HepG2 (cell line): ENCODE measurements at regions not wholly inside any gene's neighbourhood (a gene's known extent, or its start where the extent isn't known, plus 50 kb on each side); places are given as distances from the start of the nearest gene placed in this dataset.

Source experiments
- AKAP8 ChIP-seq: sonication (generic); formaldehyde crosslinking; IDR thresholded peaks from 2 replicates; pipeline ENCODE4 v1.5.1; 2020; ENCODE audit warnings: mild to moderate bottlenecking, missing genetic modification reagents
- FOXA3 ChIP-seq: IDR thresholded peaks from 2 replicates; pipeline ENCODE4 v1.6.1; 2016; ENCODE audit warnings: missing genetic modification reagents, missing compliant biosample characterization
- FOXP1 ChIP-seq, 2 experiments: fragments of 450-650 bp in 1 of 2; IDR thresholded peaks; 2 replicates each; pipeline ENCODE4 v1.6.1; 2017 to 2018; ENCODE audit warnings: antibody characterized with exemption in 1 of 2
- HNRNPUL1 ChIP-seq: fragments of 200-400 bp; formaldehyde crosslinking; IDR thresholded peaks from 2 replicates; pipeline ENCODE4 v1.6.1; 2017; ENCODE audit warnings: low read depth, mild to moderate bottlenecking, low read length, moderate library complexity
- MXD1 ChIP-seq: sonication (generic); formaldehyde crosslinking; IDR thresholded peaks from 2 replicates; pipeline ENCODE4 v1.4.0; 2020; ENCODE audit warnings: mild to moderate bottlenecking, missing genetic modification reagents
- REPIN1 ChIP-seq: sonication (generic); formaldehyde crosslinking; IDR thresholded peaks from 2 replicates; pipeline ENCODE4 v1.8.0; 2022; ENCODE audit warnings: missing genetic modification reagents, low read depth, mild to moderate bottlenecking, borderline replicate concordance
- RORA ChIP-seq: sonication (generic); formaldehyde crosslinking; IDR thresholded peaks from 2 replicates; pipeline ENCODE4 v1.5.0; 2020; ENCODE audit warnings: mild to moderate bottlenecking, missing genetic modification reagents, moderate library complexity
- SP4 ChIP-seq: sonication (generic); formaldehyde crosslinking; IDR thresholded peaks from 2 replicates; pipeline ENCODE4 v1.8.1; 2023; ENCODE audit warnings: mild to moderate bottlenecking, missing genetic modification reagents
- ZBTB25 ChIP-seq: IDR thresholded peaks from 2 replicates; pipeline ENCODE4 v1.6.1; 2018; ENCODE audit warnings: missing genetic modification reagents
- ZBTB40 ChIP-seq, 2 experiments: fragments of 450-650 bp in 1 of 2; sonication (generic) in 1 of 2; formaldehyde crosslinking in 1 of 2; IDR thresholded peaks; 2 replicates each; pipeline versions ENCODE4 v1.6.1 to v1.8.0; 2016 to 2022; ENCODE audit warnings: antibody characterized with exemption in 1 of 2, mild to moderate bottlenecking in 1 of 2, missing genetic modification reagents in 1 of 2
- ZFP36L1 ChIP-seq: sonication (generic); formaldehyde crosslinking; IDR thresholded peaks from 2 replicates; pipeline ENCODE4 v1.8.0; 2022; ENCODE audit warnings: mild to moderate bottlenecking, missing genetic modification reagents, moderate library complexity
- ZMYM3 ChIP-seq: sonication (generic); formaldehyde crosslinking; IDR thresholded peaks from 2 replicates; pipeline ENCODE4 v1.5.1; 2020; ENCODE audit warnings: mild to moderate bottlenecking, missing genetic modification reagents
- ZNF317 ChIP-seq: sonication (generic); formaldehyde crosslinking; IDR thresholded peaks from 2 replicates; pipeline ENCODE4 v1.5.0; 2020; ENCODE audit warnings: mild to moderate bottlenecking, missing genetic modification reagents
- ZNF557 ChIP-seq: sonication (generic); formaldehyde crosslinking; IDR thresholded peaks from 2 replicates; pipeline ENCODE4 v1.4.0; 2020; ENCODE audit warnings: missing genetic modification reagents
- ZSCAN30 ChIP-seq: sonication (generic); formaldehyde crosslinking; IDR thresholded peaks from 2 replicates; pipeline ENCODE4 v1.5.0; 2020; ENCODE audit warnings: mild to moderate bottlenecking, missing genetic modification reagents
- TF ChIP-seq, protein P1 (sequence below): sonication (generic); formaldehyde crosslinking; IDR thresholded peaks from 2 replicates; pipeline ENCODE4 v1.5.0; 2020; ENCODE audit warnings: mild to moderate bottlenecking, missing genetic modification reagents, borderline replicate concordance

DNA sequence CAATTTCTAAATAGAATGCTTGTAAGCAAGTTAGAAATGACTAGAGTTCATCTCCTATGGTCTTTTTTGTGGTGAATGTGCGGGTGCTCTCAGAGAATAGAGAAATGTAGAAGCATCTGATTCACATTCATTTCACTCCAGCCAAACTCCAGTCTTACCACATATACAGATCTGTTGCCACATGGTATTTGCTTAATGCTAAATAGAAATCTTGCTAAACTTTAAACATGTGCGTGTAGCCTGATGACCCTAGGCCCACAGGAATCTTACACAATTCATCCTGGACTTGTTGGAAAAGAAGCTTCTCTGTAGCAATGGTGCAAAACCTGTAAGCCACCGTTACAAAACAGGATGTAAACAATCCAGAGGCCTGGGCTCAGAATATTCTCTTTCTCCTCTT lies 135.2 kb downstream of the PCSK1 start (continued):
- TF ChIP-seq HNRNPUL1 (no peak), RORA (CRISPR knock-in tag) (no peak), ZFP36L1 (no peak), ZMYM3 (CRISPR knock-in tag) (peak; percentile 80), ZBTB40 (IDR thresholded peaks at IDR 0.05) (no peak), ZBTB40 (CRISPR knock-in tag; IDR thresholded peaks at IDR 0.05) (no peak; the same call in 1 of the 2 replicates), SP4 (CRISPR knock-in tag) (no peak), ZNF317 (CRISPR knock-in tag) (peak; percentile 71), FOXP1 (IDR thresholded peaks at IDR 0.05) (peak; percentile 91), FOXP1 (CRISPR knock-in tag; IDR thresholded peaks at IDR 0.05) (peak; percentile 98), FOXA3 (CRISPR knock-in tag) (peak; percentile 98), AKAP8 (no peak), MXD1 (CRISPR knock-in tag) (no peak), ZBTB25 (CRISPR knock-in tag) (peak; percentile 95), ZSCAN30 (CRISPR knock-in tag) (no peak), REPIN1 (CRISPR knock-in tag) (peak; percentile 34; the same call in 1 of the 2 replicates), ZNF557 (CRISPR knock-in tag) (no peak)
- TF ChIP-seq, protein P1, sequence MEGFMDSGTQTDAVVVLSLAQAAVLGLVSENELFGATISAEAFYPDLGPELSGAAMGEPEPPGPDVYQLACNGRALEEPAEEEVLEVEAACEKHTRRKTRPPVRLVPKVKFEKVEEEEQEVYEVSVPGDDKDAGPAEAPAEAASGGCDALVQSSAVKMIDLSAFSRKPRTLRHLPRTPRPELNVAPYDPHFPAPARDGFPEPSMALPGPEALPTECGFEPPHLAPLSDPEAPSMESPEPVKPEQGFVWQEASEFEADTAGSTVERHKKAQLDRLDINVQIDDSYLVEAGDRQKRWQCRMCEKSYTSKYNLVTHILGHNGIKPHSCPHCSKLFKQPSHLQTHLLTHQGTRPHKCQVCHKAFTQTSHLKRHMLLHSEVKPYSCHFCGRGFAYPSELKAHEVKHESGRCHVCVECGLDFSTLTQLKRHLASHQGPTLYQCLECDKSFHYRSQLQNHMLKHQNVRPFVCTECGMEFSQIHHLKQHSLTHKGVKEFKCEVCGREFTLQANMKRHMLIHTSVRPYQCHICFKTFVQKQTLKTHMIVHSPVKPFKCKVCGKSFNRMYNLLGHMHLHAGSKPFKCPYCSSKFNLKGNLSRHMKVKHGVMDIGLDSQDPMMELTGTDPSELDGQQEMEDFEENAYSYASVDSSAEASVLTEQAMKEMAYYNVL: peak; percentile 95
